PFSK-1 (cell line): ENCODE measurements at regions not wholly inside any gene's neighbourhood (a gene's known extent, or its start where the extent isn't known, plus 50 kb on each side); places are given as distances from the start of the nearest gene placed in this dataset.

Source experiments
- FOXP2 ChIP-seq: optimal IDR thresholded peaks from 2 replicates; pipeline ENCODE3; 2011; ENCODE audit warnings: borderline replicate concordance, control low read depth, inconsistent platforms; ENCODE audit not compliant: insufficient read depth; ENCODE audit errors: extremely low read length, extremely low read depth
- POLR2AphosphoS5 ChIP-seq: IDR thresholded peaks from 2 replicates; pipeline ENCODE4 v1.6.1; 2012; ENCODE audit warnings: low read depth, mild to moderate bottlenecking, control low read depth, low read length, moderate library complexity
- REST ChIP-seq, 2 experiments: IDR thresholded peaks; 2 replicates each; pipeline versions ENCODE4 v1.6.1 to v1.8.0; 2011 to 2012; ENCODE audit warnings: low read depth in 2 of 2, low read length in 2 of 2, control low read depth in 1 of 2, inconsistent platforms in 1 of 2, mild to moderate bottlenecking in 1 of 2, moderate library complexity in 1 of 2; ENCODE audit not compliant: insufficient read depth in 1 of 2
- SIN3A ChIP-seq: IDR thresholded peaks from 2 replicates; pipeline ENCODE4 v1.6.1; 2012; ENCODE audit warnings: mild to moderate bottlenecking, low read length, moderate library complexity, borderline replicate concordance; ENCODE audit not compliant: insufficient read depth
- TAF1 ChIP-seq: IDR thresholded peaks from 2 replicates; pipeline ENCODE4 v1.6.1; 2012; ENCODE audit warnings: low read length, control low read depth, borderline replicate concordance; ENCODE audit not compliant: insufficient read depth

- TF ChIP-seq POLR2AphosphoS5 (no peak), REST (IDR thresholded peaks at IDR 0.05; ENCODE audit: insufficient read depth in 1 of 2, low read depth in 2 of 2, low read length in 2 of 2) (no peak), TAF1 (no peak), SIN3A (no peak), FOXP2 (no peak)
Measured at GRCh38 chr13:82214341-82214740, 1667.9 kb downstream of the SLITRK1 start.
